GM12892 (cell line): ENCODE measurements at regions not wholly inside any gene's neighbourhood (a gene's known extent, or its start where the extent isn't known, plus 50 kb on each side); places are given as distances from the start of the nearest gene placed in this dataset.

Experiments used
- DNase-seq: peaks from one replicate; pipeline ENCODE4 v3.0.0; 2011; ENCODE audit not compliant: insufficient read length
- FAIRE-seq: peaks from 2 replicates; lab custom pipeline; 2011; peaks lifted over from hg19 to GRCh38; lab: Jason Lieb, UNC
- POLR2A ChIP-seq: IDR thresholded peaks from 2 replicates; pipeline ENCODE4 v1.6.1; 2011; ENCODE audit warnings: low read depth, low read length, control low read depth
- POLR2AphosphoS5 ChIP-seq: IDR thresholded peaks from 2 replicates; pipeline ENCODE4 v1.6.1; 2011; ENCODE audit warnings: low read depth, low read length, control low read depth
- TAF1 ChIP-seq: IDR thresholded peaks from 2 replicates; pipeline ENCODE4 v1.6.1; 2011; ENCODE audit warnings: low read depth, mild to moderate bottlenecking, control low read depth, low read length, borderline replicate concordance

DNA sequence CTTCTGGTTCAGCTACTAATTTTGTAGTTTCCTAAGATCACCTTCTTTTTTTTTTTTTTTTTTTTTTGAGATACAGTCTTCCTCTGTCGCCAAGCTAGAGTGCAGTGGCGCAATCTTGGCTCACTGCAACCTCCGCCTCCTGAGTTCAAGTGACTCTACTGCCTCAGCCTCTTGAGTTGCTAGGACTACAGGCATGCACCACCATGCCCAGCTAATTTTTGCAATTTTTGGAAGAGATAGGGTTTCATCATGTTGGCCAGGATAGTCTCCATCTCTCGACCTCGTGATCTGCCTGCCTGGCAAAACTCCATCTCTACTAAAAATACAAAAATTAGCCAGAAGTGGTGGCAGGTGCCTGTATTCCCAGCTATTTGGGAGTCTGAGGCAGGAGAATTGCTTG is 301.5 kb upstream of the TFPI start:
- FAIRE-seq (no peak), DNase-seq (no peak)
- no peak for TF ChIP-seq POLR2AphosphoS5
- no peak for TF ChIP-seq POLR2A
- TF ChIP-seq TAF1: no peak

GRCh38 chr2:187857826-187858225 is 303.6 kb upstream of the TFPI start:
- FAIRE-seq: no peak
- TF ChIP-seq POLR2A: no peak
- no peak for TF ChIP-seq POLR2AphosphoS5
- TF ChIP-seq TAF1: no peak
- DNase-seq: no peak

GRCh38 chr2:187862715-187863114 is 308.5 kb upstream of the TFPI start:
- no peak for DNase-seq
- no peak for FAIRE-seq

GRCh38 chr2:187865025-187865424 is 310.8 kb upstream of the TFPI start:
- no peak for DNase-seq
- TF ChIP-seq POLR2AphosphoS5: no peak
- no peak for TF ChIP-seq POLR2A
- no peak for TF ChIP-seq TAF1
- FAIRE-seq: no peak

More at GRCh38 chr2:187862715-187863114, 308.5 kb upstream of the TFPI start:
- no peak for TF ChIP-seq POLR2AphosphoS5
- no peak for TF ChIP-seq POLR2A
- no peak for TF ChIP-seq TAF1

DNA sequence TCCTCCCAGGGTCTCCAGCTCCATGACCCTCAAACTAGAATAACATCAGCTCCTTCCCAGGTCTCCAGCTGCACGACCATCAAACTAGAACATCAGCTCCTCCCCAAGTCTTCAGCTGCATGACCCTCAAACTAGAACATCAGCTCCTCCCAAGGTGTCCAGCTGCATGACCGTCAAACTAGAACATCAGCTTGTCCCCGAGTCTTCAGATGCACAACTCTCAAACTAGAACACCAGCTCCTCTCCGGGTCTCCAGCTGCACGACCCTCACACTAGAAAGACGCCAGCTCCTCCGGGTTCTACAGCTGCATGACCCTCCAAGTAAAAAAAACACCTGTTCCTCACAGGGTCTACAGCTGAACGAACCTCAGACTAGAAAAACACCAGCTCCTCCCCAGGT is 312.9 kb upstream of the TFPI start:
- no peak for TF ChIP-seq TAF1
- TF ChIP-seq POLR2A: no peak
- TF ChIP-seq POLR2AphosphoS5: no peak
- DNase-seq (no peak), FAIRE-seq (no peak)

GRCh38 chr2:187869195-187869594 is 315.0 kb upstream of the TFPI start:
- FAIRE-seq: no peak
- TF ChIP-seq POLR2A (no peak), POLR2AphosphoS5 (no peak), TAF1 (no peak)
- DNase-seq: no peak

GRCh38 chr2:187871506-187871905 is 317.3 kb upstream of the TFPI start:
- TF ChIP-seq POLR2A (no peak), TAF1 (no peak), POLR2AphosphoS5 (no peak)
- FAIRE-seq: no peak
- DNase-seq: no peak

DNA sequence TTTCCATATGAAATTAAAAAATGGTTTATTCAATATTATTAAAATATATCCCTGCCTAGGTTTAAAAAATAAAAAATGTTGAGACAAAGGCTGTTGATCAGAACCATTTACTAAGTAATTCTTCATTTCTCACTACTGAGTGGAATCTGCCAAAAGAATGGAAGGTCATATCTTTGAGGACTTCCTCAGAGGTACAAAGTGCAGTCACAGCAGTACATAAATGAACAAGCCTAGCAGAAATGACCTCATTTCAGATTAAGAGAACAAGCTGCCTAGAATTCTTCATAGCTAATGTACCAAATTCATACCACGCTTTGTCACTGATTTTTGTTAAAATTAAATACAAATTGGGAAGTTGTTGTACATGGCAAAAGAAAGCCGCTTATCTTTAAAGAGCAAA is 318.9 kb upstream of the TFPI start:
- FAIRE-seq: no peak
- DNase-seq: no peak
- TF ChIP-seq POLR2AphosphoS5 (no peak), TAF1 (no peak), POLR2A (no peak)

DNA sequence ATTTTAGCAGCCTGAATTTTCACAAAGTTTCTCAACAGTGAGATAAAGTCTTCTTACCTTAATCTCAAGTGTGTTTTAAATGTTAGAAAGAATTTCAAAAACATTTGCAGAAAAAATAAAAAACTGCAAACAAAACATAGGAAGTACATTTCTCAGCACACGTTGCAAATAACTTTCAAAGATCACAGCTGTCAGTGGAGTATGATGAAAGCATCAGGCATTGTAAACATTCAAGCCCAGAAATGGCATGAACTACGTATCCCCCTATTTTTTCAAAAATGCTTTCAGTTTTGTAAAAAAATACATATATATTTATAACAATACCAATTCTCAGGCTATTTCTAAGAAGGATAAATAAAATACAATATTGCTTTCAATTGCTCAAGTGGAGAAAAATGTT is 320.6 kb upstream of the TFPI start:
- DNase-seq (no peak), FAIRE-seq (no peak)
- TF ChIP-seq TAF1 (no peak), POLR2AphosphoS5 (no peak), POLR2A (no peak)

DNA sequence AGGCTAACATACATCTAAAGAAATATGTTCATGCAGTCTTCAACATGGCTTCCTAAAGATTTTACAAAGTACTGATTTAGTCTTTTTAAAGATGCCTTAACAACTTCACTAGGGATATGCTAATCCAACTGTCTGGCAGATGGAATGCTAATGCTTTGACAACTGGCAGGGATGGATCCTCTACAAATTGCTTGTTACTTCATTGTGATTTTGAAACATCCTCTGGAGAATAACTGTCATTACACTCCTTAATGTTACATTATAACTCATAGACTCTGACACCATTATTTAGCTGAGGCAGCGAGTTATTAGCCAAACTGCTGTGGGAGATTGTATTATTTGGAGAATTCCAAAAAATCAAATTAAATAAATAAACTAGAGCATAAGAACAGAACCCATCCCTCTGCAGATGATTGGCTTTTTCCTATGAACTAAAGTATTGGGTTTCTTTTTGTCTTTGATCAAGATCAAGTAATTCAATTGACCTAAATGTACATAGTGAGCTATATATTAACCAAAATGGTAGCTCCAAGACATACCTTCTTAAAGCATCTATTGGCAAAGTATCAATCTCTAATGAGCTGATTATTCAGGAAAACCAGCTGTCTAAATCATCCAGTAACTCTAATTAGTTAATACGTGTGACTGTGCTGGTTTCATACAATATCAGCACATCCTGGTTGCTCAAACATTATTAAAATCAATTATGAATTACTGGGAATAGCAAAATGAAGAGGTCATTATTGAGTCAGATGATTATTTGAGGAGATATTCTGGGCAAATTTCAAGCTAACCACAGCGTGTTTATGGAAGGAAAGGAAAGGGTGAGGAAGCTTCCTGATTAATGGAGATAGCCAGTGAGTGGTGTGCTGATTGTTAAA is 321.3 kb upstream of the TFPI start:
- no peak for TF ChIP-seq TAF1
- no peak for TF ChIP-seq POLR2AphosphoS5
- TF ChIP-seq POLR2A: no peak
- DNase-seq (no peak), FAIRE-seq (no peak)

DNA sequence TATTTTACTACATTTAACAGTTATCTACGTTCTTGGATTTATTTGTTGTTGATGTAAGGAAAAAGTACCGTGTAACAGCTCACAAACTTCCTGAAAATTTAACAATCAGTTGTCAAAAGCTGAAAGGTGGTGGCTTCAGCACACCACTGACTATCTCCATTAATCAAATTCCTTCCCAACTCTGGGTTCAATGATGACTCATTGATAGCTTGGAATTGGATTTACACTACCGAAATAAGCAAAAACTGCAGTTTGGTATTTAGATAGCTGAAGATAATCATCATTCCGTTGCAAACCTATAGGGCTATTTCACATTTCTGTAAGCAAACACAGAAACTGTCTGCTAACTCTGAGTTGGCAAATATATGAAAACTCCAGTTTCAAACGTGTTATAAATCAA is 322.3 kb upstream of the TFPI start:
- no peak for TF ChIP-seq POLR2A
- TF ChIP-seq POLR2AphosphoS5: no peak
- TF ChIP-seq TAF1: no peak
- FAIRE-seq (no peak), DNase-seq (no peak)

GRCh38 chr2:187877391-187877790 is 323.2 kb upstream of the TFPI start:
- FAIRE-seq (no peak), DNase-seq (no peak)
- TF ChIP-seq POLR2A (no peak), POLR2AphosphoS5 (no peak), TAF1 (no peak)

DNA sequence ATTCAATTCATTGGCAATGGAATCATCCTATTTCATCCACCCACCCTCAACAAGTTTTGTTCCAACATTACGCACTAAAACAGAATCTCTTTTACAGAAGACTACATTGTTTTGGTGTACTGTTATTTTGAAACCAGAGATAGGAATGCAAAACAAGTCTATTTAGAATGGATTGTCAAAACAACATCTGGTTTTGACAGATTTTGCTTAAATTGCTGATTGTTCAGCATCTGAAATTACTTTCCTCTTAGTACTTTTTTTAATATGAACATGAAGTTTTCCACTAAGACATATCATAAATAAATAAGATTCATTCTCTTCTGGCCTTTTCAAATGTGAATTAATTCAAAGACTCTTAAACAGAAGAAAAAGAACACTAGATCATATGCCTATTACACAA is 323.9 kb upstream of the TFPI start:
- FAIRE-seq: no peak
- DNase-seq: no peak
- TF ChIP-seq TAF1 (no peak), POLR2A (no peak), POLR2AphosphoS5 (no peak)
